ENCODE measurements at regions not wholly inside any gene's neighbourhood (a gene's known extent, or its start where the extent isn't known, plus 50 kb on each side); places are given as distances from the start of the nearest gene placed in this dataset.

DNA sequence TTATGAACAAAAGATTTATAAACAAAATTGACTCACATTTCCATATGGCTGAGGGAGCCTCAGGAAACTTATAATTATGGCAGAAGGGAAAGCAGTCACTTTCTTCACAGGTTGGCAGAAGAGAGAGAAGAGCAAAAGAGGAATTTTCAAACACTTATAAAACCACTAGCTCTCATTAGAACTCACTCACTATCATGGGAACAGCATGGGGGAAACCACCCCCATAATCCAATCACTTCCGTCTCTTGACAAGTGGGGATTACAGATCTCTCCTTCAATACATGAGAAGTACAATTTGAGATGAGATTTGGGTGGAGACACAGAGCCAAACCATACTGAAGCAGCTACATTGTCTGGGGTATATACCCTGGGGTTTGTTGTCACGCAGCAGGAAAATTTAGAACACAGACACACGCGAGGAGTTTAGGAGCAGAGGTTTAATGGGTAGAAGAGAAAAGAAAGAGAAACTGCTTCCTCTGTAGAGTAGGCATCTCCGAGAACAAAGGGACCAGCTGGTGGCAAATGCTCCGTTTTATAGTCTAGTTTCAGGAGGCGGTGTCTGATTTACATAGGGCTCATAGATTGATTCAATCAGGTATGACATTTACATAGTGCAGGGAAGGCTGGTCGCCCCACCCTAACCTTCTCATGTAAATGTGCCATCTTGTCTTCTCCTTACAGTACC, 2277.7 kb upstream of the AGA start:
- TF ChIP-seq POLR2A (IDR thresholded peaks at IDR 0.05; ENCODE audit: low read length) (no peak), GATA1 (IDR thresholded peaks at IDR 0.05; ENCODE audit: low read depth, low read length) (no peak)

Data from erythroblast (primary cell).